Erythroblast (primary cell): ENCODE measurements at regions not wholly inside any gene's neighbourhood (a gene's known extent, or its start where the extent isn't known, plus 50 kb on each side); places are given as distances from the start of the nearest gene placed in this dataset.

Experiments
- GATA1 ChIP-seq: IDR thresholded peaks from 2 replicates; pipeline ENCODE4 v1.6.1; 2011; ENCODE audit warnings: low read depth, mild to moderate bottlenecking, control low read depth, low read length, moderate library complexity
- POLR2A ChIP-seq: IDR thresholded peaks from 2 replicates; pipeline ENCODE4 v1.6.1; 2011; ENCODE audit warnings: mild to moderate bottlenecking, low read length

GRCh38 chr13:106277484-106278154 lies 257.8 kb downstream of the EFNB2 start:
- TF ChIP-seq POLR2A (no peak), GATA1 (no peak)
